ENCODE measurements at regions not wholly inside any gene's neighbourhood (a gene's known extent, or its start where the extent isn't known, plus 50 kb on each side); places are given as distances from the start of the nearest gene placed in this dataset.
"Not testable (repeated sequence)": the region's sequence is repeated elsewhere in the genome, so short reads cannot be mapped to it uniquely, and the experiment has no call there.

GRCh38 chr2:242054881-242055801 lies 185.6 kb downstream of the RTP5 start:
- DNase-seq, result no peak

GRCh38 chr2:242056026-242056425 lies 186.5 kb downstream of the RTP5 start:
- no peak for DNase-seq

- no peak for DNase-seq
Measured at GRCh38 chr2:242056785-242057184, 187.3 kb downstream of the RTP5 start.

- no peak for DNase-seq
Measured at GRCh38 chr2:242057379-242058040, 188.0 kb downstream of the RTP5 start.

- no peak for DNase-seq
Measured at GRCh38 chr2:242058116-242058680, 188.7 kb downstream of the RTP5 start.

- no peak for DNase-seq
Measured at GRCh38 chr2:242059566-242059965, 190.0 kb downstream of the RTP5 start.

- DNase-seq, result no peak
Measured at GRCh38 chr2:242060212-242060835, 190.8 kb downstream of the RTP5 start.

GRCh38 chr2:242061930-242062329 lies 192.4 kb downstream of the RTP5 start:
- not testable (repeated sequence) for DNase-seq

- no peak for DNase-seq
Measured at GRCh38 chr2:242063436-242063835, 193.9 kb downstream of the RTP5 start.

GRCh38 chr2:242063850-242064249 lies 194.3 kb downstream of the RTP5 start:
- DNase-seq, result no peak

- DNase-seq, result no peak
Measured at GRCh38 chr2:242064364-242065250, 195.1 kb downstream of the RTP5 start.

GRCh38 chr2:242065426-242065825 lies 195.9 kb downstream of the RTP5 start:
- no peak for DNase-seq

GRCh38 chr2:242069018-242069417 lies 199.5 kb downstream of the RTP5 start:
- DNase-seq, result no peak

- DNase-seq, result not testable (repeated sequence)
Measured at GRCh38 chr2:242069938-242070395, 200.4 kb downstream of the RTP5 start.

GRCh38 chr2:242070726-242071125 lies 201.2 kb downstream of the RTP5 start:
- DNase-seq, result not testable (repeated sequence)

GRCh38 chr2:242071377-242071776 lies 201.8 kb downstream of the RTP5 start:
- DNase-seq, result not testable (repeated sequence)

- DNase-seq, result not testable (repeated sequence)
Measured at GRCh38 chr2:242071936-242072335, 202.4 kb downstream of the RTP5 start.

- DNase-seq, result no peak
Measured at GRCh38 chr2:242075168-242075567, 205.6 kb downstream of the RTP5 start.

- no peak for DNase-seq
Measured at GRCh38 chr2:242075696-242076095, 206.2 kb downstream of the RTP5 start.

GRCh38 chr2:242076184-242076583 lies 206.7 kb downstream of the RTP5 start:
- not testable (repeated sequence) for DNase-seq

- not testable (repeated sequence) for DNase-seq
Measured at GRCh38 chr2:242078426-242078825, 208.9 kb downstream of the RTP5 start.

GRCh38 chr2:242079792-242080191 lies 210.3 kb downstream of the RTP5 start:
- DNase-seq, result not testable (repeated sequence)
